Right lobe of liver (tissue), 4 donors: ENCODE measurements at regions not wholly inside any gene's neighbourhood (a gene's known extent, or its start where the extent isn't known, plus 50 kb on each side); places are given as distances from the start of the nearest gene placed in this dataset.

ENCODE experiments used
- CTCF ChIP-seq, 4 donors: fragments of 200-600 bp in 3 of 4; fragments of 450-650 bp in 1 of 4; IDR thresholded peaks; one replicate each; pipeline versions ENCODE4 v1.5.1 to v1.8.0; 2016 to 2022; ENCODE audit warnings: antibody characterized with exemption in 4 of 4, mild to moderate bottlenecking in 2 of 4
- POLR2A ChIP-seq: fragments of 450-650 bp; IDR thresholded peaks from one replicate; pipeline ENCODE4 v1.6.1; 2017; ENCODE audit warnings: antibody characterized with exemption, mild to moderate bottlenecking
- donor health status: DM: no; HTN: no; CAD: no.
- donor health status: DM: no; HTN: no; CAD: no.
- donor health status: DM: no; HTN: yes; CAD: no.

GRCh38 chr2:146561996-146562395 lies 1282.8 kb upstream of the ACVR2A start:
- no peak for TF ChIP-seq CTCF (IDR thresholded peaks at IDR 0.05)
- TF ChIP-seq POLR2A = no peak
